ACHN (cell line): ENCODE measurements at regions not wholly inside any gene's neighbourhood (a gene's known extent, or its start where the extent isn't known, plus 50 kb on each side); places are given as distances from the start of the nearest gene placed in this dataset.
A peak's percentile ranks its signal among the peaks of the same experiment; 100 is the strongest.

ENCODE experiments used
- DNase-seq: peaks from one replicate; pipeline ENCODE4 v3.0.0-alpha.2; 2015
- in situ Hi-C: cut with HindIII; loops from 2 replicates; pipeline ENCODE4 v1.10.0; 2017; ENCODE audit warnings: low sequenced_read_pairs, low pct_ligation_motif_present, low pct_unique_long_range_greater_than_20kb

- DNase-seq, result no peak
- in situ Hi-C loops, result no loop called here
Measured at GRCh38 chr20:50293284-50294139, 102.9 kb downstream of the CEBPB start.

- in situ Hi-C loops, result no loop called here
- DNase-seq, result no peak
Measured at GRCh38 chr20:50294164-50295088, 103.8 kb downstream of the CEBPB start.

GRCh38 chr20:50295345-50295744 is 104.7 kb downstream of the CEBPB start:
- in situ Hi-C loops, result no loop called here
- DNase-seq, result no peak

- in situ Hi-C loops, result no loop called here
- no peak for DNase-seq
Measured at GRCh38 chr20:50295762-50296449, 105.3 kb downstream of the CEBPB start.

- in situ Hi-C loops, result no loop called here
- DNase-seq, result no peak
Measured at GRCh38 chr20:50296450-50297375, 106.1 kb downstream of the CEBPB start.

- DNase-seq, result no peak
- in situ Hi-C loops, result no loop called here
Measured at GRCh38 chr20:50297498-50298376, 107.1 kb downstream of the CEBPB start.

- in situ Hi-C loops, result no loop called here
- no peak for DNase-seq
Measured at GRCh38 chr20:50298554-50299324, 108.1 kb downstream of the CEBPB start.

- in situ Hi-C loops, result no loop called here
- DNase-seq, result no peak
Measured at GRCh38 chr20:50299325-50299629, 108.6 kb downstream of the CEBPB start.

GRCh38 chr20:50301165-50301564 is 110.5 kb downstream of the CEBPB start:
- DNase-seq, result no peak
- in situ Hi-C loops, result no loop called here

GRCh38 chr20:50301712-50302111 is 111.1 kb downstream of the CEBPB start:
- in situ Hi-C loops, result no loop called here

GRCh38 chr20:50302341-50303057 is 111.9 kb downstream of the CEBPB start:
- DNase-seq, result no peak
- in situ Hi-C loops, result no loop called here

More at GRCh38 chr20:50301712-50302111, 111.1 kb downstream of the CEBPB start:
- DNase-seq, result no peak

- in situ Hi-C loops, result no loop called here
- DNase-seq, result peak; percentile 9
Measured at GRCh38 chr20:50303573-50304500, 113.2 kb downstream of the CEBPB start.

- in situ Hi-C loops, result no loop called here
Measured at GRCh38 chr20:50304501-50304856, 113.8 kb downstream of the CEBPB start.

GRCh38 chr20:50304923-50305635 is 114.4 kb downstream of the CEBPB start:
- in situ Hi-C loops, result no loop called here
- DNase-seq, result no peak

More at GRCh38 chr20:50304501-50304856, 113.8 kb downstream of the CEBPB start:
- DNase-seq, result no peak
